WTC11 (cell line): ENCODE measurements at regions not wholly inside any gene's neighbourhood (a gene's known extent, or its start where the extent isn't known, plus 50 kb on each side); places are given as distances from the start of the nearest gene placed in this dataset.

Experiments used
- ATAC-seq: fragments of 200-7000 bp; cut with Tn5 transposase; 2 replicates; pipeline ENCODE4 v1.10.0; 2021; ENCODE audit warnings: mild to moderate bottlenecking, moderate library complexity
- CTCF ChIA-PET: fragments of 300-600 bp; sonication (Branson Sonifier 250); formaldehyde crosslinking; loops from one replicate; lab custom pipeline; 2021; ENCODE audit warnings: antibody characterized with exemption; lab: Charles Lee
- POLR2A ChIA-PET: fragments of 350-600 bp; sonication (Branson Sonifier 250); formaldehyde crosslinking; loops from one replicate; lab custom pipeline; 2021; ENCODE audit warnings: antibody characterized with exemption; lab: Charles Lee
- DNase-seq: peaks from one replicate; pipeline ENCODE4 v3.0.0; 2021; ENCODE audit warnings: low spot score
- H3K27ac Mint-ChIP-seq: 2 replicates; pipeline ENCODE4 v1.8.0; 2021; ENCODE audit warnings: mixed read lengths
- H3K27me3 Mint-ChIP-seq: 2 replicates; pipeline ENCODE4 v1.8.0; 2021; ENCODE audit warnings: low read depth, mild to moderate bottlenecking, moderate library complexity, mixed read lengths
- H3K36me3 Mint-ChIP-seq: 2 replicates; pipeline ENCODE4 v1.8.0; 2021; ENCODE audit warnings: mixed read lengths
- H3K4me1 Mint-ChIP-seq: 2 replicates; pipeline ENCODE4 v1.8.0; 2022; ENCODE audit warnings: mixed read lengths
- H3K4me3 Mint-ChIP-seq: 2 replicates; pipeline ENCODE4 v1.8.0; 2021; ENCODE audit warnings: mild to moderate bottlenecking, moderate library complexity, mixed read lengths
- H3K9me3 Mint-ChIP-seq: 2 replicates; pipeline ENCODE4 v1.8.0; 2021; ENCODE audit warnings: mixed read lengths
- ARID4B ChIP-seq: sonication (generic); formaldehyde crosslinking; IDR thresholded peaks from 2 replicates; pipeline ENCODE4 v1.8.0; 2023; ENCODE audit warnings: missing genetic modification reagents, mild to moderate bottlenecking, borderline replicate concordance
- ATF6 ChIP-seq: sonication (generic); formaldehyde crosslinking; IDR thresholded peaks from 2 replicates; pipeline ENCODE4 v1.8.1; 2023; ENCODE audit warnings: mild to moderate bottlenecking, missing genetic modification reagents
- CTCF ChIP-seq: fragments of 200-600 bp; IDR thresholded peaks from 2 replicates; pipeline ENCODE4 v1.8.0; 2022; ENCODE audit warnings: antibody characterized with exemption
- ELF4 ChIP-seq: sonication (generic); formaldehyde crosslinking; IDR thresholded peaks from 2 replicates; pipeline ENCODE4 v1.8.1; 2022; ENCODE audit warnings: low read depth, mild to moderate bottlenecking, moderate library complexity, missing genetic modification reagents
- EMX1 ChIP-seq: fragments of 250-450 bp; sonication (Bioruptor Pico); IDR thresholded peaks from 2 replicates; pipeline ENCODE4 v1.8.0; 2021; ENCODE audit warnings: mild to moderate bottlenecking
- ESRRA ChIP-seq: sonication (generic); formaldehyde crosslinking; IDR thresholded peaks from 2 replicates; pipeline ENCODE4 v1.8.1; 2022; ENCODE audit warnings: mild to moderate bottlenecking, missing genetic modification reagents, borderline replicate concordance
- ETV6 ChIP-seq: sonication (generic); formaldehyde crosslinking; IDR thresholded peaks from 2 replicates; pipeline ENCODE4 v1.8.1; 2022; ENCODE audit warnings: mild to moderate bottlenecking, missing genetic modification reagents
- GRHL2 ChIP-seq: fragments of 250-450 bp; sonication (Bioruptor Pico); IDR thresholded peaks from 2 replicates; pipeline ENCODE4 v1.8.0; 2022; ENCODE audit warnings: mild to moderate bottlenecking, moderate library complexity; ENCODE audit not compliant: insufficient replicate concordance, severe bottlenecking
- IRF1 ChIP-seq: sonication (generic); formaldehyde crosslinking; IDR thresholded peaks from 2 replicates; pipeline ENCODE4 v1.8.0; 2023; ENCODE audit warnings: missing genetic modification reagents
- RELA ChIP-seq: sonication (generic); formaldehyde crosslinking; IDR thresholded peaks from 2 replicates; pipeline ENCODE4 v1.8.1; 2022; ENCODE audit warnings: missing genetic modification reagents, mild to moderate bottlenecking, borderline replicate concordance
- SOX15 ChIP-seq: fragments of 250-450 bp; sonication (Bioruptor Pico); IDR thresholded peaks from 2 replicates; pipeline ENCODE4 v1.9.0; 2021; ENCODE audit warnings: mild to moderate bottlenecking
- USF1 ChIP-seq: sonication (generic); formaldehyde crosslinking; IDR thresholded peaks from 2 replicates; pipeline ENCODE4 v1.8.0; 2022; ENCODE audit warnings: mild to moderate bottlenecking, missing genetic modification reagents
- ZNF138 ChIP-seq: sonication (generic); formaldehyde crosslinking; conservative IDR thresholded peaks from 2 replicates; pipeline ENCODE4 v1.8.1; 2022; ENCODE audit warnings: mild to moderate bottlenecking, moderate library complexity, missing genetic modification reagents
- ZNF263 ChIP-seq: sonication (generic); formaldehyde crosslinking; IDR thresholded peaks from 2 replicates; pipeline ENCODE4 v1.8.1; 2022; ENCODE audit warnings: low read depth, mild to moderate bottlenecking, moderate library complexity, missing genetic modification reagents
- ZNF317 ChIP-seq: sonication (generic); formaldehyde crosslinking; IDR thresholded peaks from 2 replicates; pipeline ENCODE4 v1.8.1; 2023; ENCODE audit warnings: low read depth, mild to moderate bottlenecking, moderate library complexity, missing genetic modification reagents, borderline replicate concordance
- ZNF396 ChIP-seq: fragments of 250-450 bp; sonication (Bioruptor Pico); IDR thresholded peaks from 2 replicates; pipeline ENCODE4 v1.8.0; 2021; ENCODE audit warnings: mild to moderate bottlenecking, moderate library complexity, borderline replicate concordance
- TF ChIP-seq, protein P1 (sequence below): fragments of 250-450 bp; sonication (Bioruptor Pico); IDR thresholded peaks from 2 replicates; pipeline ENCODE4 v1.9.0; 2021; ENCODE audit warnings: mild to moderate bottlenecking, borderline replicate concordance
- TF ChIP-seq, protein P2 (sequence below): sonication (generic); formaldehyde crosslinking; IDR thresholded peaks from 2 replicates; pipeline ENCODE4 v1.8.0; 2022; ENCODE audit warnings: mild to moderate bottlenecking, missing genetic modification reagents

GRCh38 chr2:240319221-240319854 lies 116.1 kb upstream of the GPC1 start:
- no peak for DNase-seq
- ATAC-seq, result no peak
- 0 out of 2 replicates have a peak, but pooled peaks cover 2% of the 10 kb centered on the region for H3K4me1 Mint-ChIP-seq
- CTCF ChIA-PET, result interaction anchor here (0.9 to 1.5 kb wide), 2 partner anchors 14 to 178 kb away, joined by 3 read pairs; no protein-coding TSS in a partner anchor
- POLR2A ChIA-PET, result no interaction called here
- H3K27me3 Mint-ChIP-seq, result no peaks in the 10 kb centered on the region
- H3K27ac Mint-ChIP-seq, result no peak overlapping the region
- no peaks in the 10 kb centered on the region for H3K36me3 Mint-ChIP-seq
- H3K9me3 Mint-ChIP-seq, result peaks cover 19% of the 10 kb centered on the region
- no peak overlapping the region for H3K4me3 Mint-ChIP-seq
- no peak for TF ChIP-seq SOX15
- TF ChIP-seq, protein P1, sequence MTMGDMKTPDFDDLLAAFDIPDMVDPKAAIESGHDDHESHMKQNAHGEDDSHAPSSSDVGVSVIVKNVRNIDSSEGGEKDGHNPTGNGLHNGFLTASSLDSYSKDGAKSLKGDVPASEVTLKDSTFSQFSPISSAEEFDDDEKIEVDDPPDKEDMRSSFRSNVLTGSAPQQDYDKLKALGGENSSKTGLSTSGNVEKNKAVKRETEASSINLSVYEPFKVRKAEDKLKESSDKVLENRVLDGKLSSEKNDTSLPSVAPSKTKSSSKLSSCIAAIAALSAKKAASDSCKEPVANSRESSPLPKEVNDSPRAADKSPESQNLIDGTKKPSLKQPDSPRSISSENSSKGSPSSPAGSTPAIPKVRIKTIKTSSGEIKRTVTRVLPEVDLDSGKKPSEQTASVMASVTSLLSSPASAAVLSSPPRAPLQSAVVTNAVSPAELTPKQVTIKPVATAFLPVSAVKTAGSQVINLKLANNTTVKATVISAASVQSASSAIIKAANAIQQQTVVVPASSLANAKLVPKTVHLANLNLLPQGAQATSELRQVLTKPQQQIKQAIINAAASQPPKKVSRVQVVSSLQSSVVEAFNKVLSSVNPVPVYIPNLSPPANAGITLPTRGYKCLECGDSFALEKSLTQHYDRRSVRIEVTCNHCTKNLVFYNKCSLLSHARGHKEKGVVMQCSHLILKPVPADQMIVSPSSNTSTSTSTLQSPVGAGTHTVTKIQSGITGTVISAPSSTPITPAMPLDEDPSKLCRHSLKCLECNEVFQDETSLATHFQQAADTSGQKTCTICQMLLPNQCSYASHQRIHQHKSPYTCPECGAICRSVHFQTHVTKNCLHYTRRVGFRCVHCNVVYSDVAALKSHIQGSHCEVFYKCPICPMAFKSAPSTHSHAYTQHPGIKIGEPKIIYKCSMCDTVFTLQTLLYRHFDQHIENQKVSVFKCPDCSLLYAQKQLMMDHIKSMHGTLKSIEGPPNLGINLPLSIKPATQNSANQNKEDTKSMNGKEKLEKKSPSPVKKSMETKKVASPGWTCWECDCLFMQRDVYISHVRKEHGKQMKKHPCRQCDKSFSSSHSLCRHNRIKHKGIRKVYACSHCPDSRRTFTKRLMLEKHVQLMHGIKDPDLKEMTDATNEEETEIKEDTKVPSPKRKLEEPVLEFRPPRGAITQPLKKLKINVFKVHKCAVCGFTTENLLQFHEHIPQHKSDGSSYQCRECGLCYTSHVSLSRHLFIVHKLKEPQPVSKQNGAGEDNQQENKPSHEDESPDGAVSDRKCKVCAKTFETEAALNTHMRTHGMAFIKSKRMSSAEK (CRISPR knock-in tag), result no peak
- no peak for TF ChIP-seq ETV6 (CRISPR knock-in tag)
- no peak for TF ChIP-seq ESRRA (CRISPR knock-in tag)
- no peak for TF ChIP-seq ELF4 (CRISPR knock-in tag)
- no peak for TF ChIP-seq ZNF263
- TF ChIP-seq RELA, result no peak
- TF ChIP-seq, protein P2, sequence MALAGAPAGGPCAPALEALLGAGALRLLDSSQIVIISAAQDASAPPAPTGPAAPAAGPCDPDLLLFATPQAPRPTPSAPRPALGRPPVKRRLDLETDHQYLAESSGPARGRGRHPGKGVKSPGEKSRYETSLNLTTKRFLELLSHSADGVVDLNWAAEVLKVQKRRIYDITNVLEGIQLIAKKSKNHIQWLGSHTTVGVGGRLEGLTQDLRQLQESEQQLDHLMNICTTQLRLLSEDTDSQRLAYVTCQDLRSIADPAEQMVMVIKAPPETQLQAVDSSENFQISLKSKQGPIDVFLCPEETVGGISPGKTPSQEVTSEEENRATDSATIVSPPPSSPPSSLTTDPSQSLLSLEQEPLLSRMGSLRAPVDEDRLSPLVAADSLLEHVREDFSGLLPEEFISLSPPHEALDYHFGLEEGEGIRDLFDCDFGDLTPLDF, result no peak
- no peak for TF ChIP-seq EMX1 (CRISPR knock-in tag)
- no peak for TF ChIP-seq ATF6 (CRISPR knock-in tag)
- no peak for TF ChIP-seq ZNF317 (CRISPR knock-in tag)
- no peak for TF ChIP-seq ARID4B

DNA sequence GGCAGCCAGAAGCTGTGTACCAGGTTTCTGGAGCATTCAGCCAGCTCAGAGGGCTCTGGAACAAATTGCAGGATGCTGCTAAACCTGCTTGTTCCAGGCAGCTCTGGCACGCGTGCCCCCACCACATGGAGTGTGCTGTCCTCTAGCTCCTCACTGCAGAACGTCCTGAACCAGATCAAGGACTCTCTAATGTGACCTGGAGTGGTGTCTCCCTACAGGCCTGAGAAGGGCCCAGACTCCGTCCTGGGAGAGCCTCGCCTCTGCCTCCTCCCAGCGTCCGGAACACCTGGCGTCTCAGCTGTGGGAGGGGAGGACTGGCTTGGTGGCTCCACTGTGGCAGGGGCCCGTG lies 115.6 kb upstream of the GPC1 start:
- DNase-seq, result no peak
- peaks cover 19% of the 10 kb centered on the region for H3K9me3 Mint-ChIP-seq
- ChIA-PET POLR2A (no interaction called here), CTCF (interaction anchor here (0.9 to 1.5 kb wide), 2 partner anchors 15 to 178 kb away, joined by 3 read pairs; no protein-coding TSS in a partner anchor)
- H3K36me3 Mint-ChIP-seq, result no peaks in the 10 kb centered on the region
- no peak for ATAC-seq
- H3K4me3 Mint-ChIP-seq, result no peak overlapping the region
- H3K27me3 Mint-ChIP-seq, result no peaks in the 10 kb centered on the region
- no peak overlapping the region for H3K27ac Mint-ChIP-seq
- H3K4me1 Mint-ChIP-seq, result 0 out of 2 replicates have a peak, but pooled peaks cover 2% of the 10 kb centered on the region
- TF ChIP-seq CTCF, result no peak
- TF ChIP-seq, protein P2, result no peak
- no peak for TF ChIP-seq SOX15
- no peak for TF ChIP-seq USF1 (CRISPR knock-in tag)
- no peak for TF ChIP-seq IRF1
- no peak for TF ChIP-seq ZNF396 (CRISPR knock-in tag)
- no peak for TF ChIP-seq ZNF138
- no peak for TF ChIP-seq GRHL2 (CRISPR knock-in tag)
